ENCODE measurements at regions not wholly inside any gene's neighbourhood (a gene's known extent, or its start where the extent isn't known, plus 50 kb on each side); places are given as distances from the start of the nearest gene placed in this dataset.

DNA sequence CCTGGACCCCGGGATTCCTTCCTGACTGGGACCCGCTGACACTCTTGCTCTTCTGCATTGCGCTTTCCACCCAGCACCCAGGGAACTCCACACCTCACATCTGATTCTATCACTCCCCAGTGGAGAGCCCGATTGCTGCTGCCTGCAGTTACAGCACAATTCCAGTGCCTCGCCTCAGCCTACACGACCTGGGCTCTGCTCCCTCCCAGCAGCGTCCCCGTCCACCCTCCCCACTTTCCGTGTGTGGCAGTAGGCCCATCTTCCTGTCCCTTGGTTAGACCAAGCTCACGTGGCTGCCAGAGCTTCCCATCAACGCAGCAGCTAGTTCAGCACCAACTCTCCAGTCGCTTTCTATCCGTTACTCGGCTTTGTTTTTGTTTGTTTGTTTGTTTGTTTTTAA lies 66.6 kb upstream of the SORBS2 start:
- DNase-seq (ENCODE audit: extremely low spot score, unreplicated experiment): no peak
- H3K4me3 Mint-ChIP-seq (ENCODE audit: unreplicated experiment): no peak overlapping the region
- H3K27me3 Mint-ChIP-seq (ENCODE audit: unreplicated experiment): no peaks in the 10 kb centered on the region
- peaks cover 46% of the 10 kb centered on the region for H3K4me1 Mint-ChIP-seq (ENCODE audit: unreplicated experiment)
- H3K27ac Mint-ChIP-seq (ENCODE audit: unreplicated experiment): no peak overlapping the region
- peaks cover 3% of the 10 kb centered on the region for H3K9me3 Mint-ChIP-seq (ENCODE audit: unreplicated experiment)
- H3K36me3 Mint-ChIP-seq (ENCODE audit: unreplicated experiment): no peaks in the 10 kb centered on the region
- TF ChIP-seq, protein P1, sequence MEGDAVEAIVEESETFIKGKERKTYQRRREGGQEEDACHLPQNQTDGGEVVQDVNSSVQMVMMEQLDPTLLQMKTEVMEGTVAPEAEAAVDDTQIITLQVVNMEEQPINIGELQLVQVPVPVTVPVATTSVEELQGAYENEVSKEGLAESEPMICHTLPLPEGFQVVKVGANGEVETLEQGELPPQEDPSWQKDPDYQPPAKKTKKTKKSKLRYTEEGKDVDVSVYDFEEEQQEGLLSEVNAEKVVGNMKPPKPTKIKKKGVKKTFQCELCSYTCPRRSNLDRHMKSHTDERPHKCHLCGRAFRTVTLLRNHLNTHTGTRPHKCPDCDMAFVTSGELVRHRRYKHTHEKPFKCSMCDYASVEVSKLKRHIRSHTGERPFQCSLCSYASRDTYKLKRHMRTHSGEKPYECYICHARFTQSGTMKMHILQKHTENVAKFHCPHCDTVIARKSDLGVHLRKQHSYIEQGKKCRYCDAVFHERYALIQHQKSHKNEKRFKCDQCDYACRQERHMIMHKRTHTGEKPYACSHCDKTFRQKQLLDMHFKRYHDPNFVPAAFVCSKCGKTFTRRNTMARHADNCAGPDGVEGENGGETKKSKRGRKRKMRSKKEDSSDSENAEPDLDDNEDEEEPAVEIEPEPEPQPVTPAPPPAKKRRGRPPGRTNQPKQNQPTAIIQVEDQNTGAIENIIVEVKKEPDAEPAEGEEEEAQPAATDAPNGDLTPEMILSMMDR (IDR thresholded peaks at IDR 0.05): no peak

DNA sequence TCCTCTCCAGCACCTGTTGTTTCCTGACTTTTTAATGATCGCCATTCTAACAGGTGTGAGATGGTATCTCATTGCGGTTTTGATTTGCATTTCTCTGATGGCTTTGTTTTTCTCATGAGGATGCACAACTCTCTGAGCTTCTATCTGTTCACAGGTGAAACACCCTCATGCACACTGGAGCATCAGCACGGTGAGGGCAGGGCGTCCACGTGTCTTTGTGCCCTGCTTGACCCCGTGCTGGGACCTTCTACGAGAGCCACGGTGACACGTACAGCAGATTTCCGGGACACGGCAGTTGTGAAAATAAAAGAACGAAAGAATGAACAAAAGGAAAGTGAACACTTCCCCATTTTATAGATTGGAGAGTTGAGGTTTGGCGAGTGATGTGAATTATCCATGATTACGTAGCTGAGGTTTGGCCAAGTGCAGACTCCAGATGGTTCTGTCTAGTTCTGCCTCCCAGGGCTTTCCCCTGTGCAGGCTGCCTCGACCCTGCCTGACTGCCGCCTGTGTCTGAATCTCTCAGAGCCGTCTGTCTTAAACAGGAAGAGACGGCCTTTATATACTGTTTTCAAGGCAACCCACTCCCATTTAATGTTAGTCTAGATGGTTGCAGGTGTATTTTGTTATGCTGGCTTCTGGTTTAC lies 67.8 kb upstream of the SORBS2 start:
- H3K36me3 Mint-ChIP-seq (ENCODE audit: unreplicated experiment): no peaks in the 10 kb centered on the region
- peaks cover 41% of the 10 kb centered on the region for H3K4me1 Mint-ChIP-seq (ENCODE audit: unreplicated experiment)
- H3K9me3 Mint-ChIP-seq (ENCODE audit: unreplicated experiment): peaks cover 3% of the 10 kb centered on the region
- no peak for DNase-seq (ENCODE audit: extremely low spot score, unreplicated experiment)
- H3K4me3 Mint-ChIP-seq (ENCODE audit: unreplicated experiment): no peak overlapping the region
- TF ChIP-seq, protein P1 (IDR thresholded peaks at IDR 0.05): no peak
- H3K27ac Mint-ChIP-seq (ENCODE audit: unreplicated experiment): peak overlapping the region; percentile 89
- H3K27me3 Mint-ChIP-seq (ENCODE audit: unreplicated experiment): no peaks in the 10 kb centered on the region

DNA sequence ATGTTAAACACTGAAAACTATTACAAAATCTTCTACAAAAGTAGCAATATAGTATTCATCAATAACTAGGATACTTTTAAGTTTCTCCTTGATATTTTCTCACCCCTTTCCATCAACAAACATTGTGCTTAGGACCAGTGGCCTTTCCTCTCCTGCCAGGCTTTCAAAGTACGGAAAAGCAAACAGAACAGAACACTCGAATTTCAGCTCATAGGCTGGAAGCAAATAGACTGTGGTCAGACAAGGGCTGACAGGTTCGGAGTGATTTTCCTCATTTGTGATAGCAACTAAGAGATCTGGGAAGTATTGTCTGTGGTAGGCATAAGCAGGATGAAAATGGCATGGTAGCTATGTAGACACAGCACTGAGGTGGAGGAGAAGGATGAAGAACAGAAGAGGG lies 68.6 kb upstream of the SORBS2 start:
- peaks cover 40% of the 10 kb centered on the region for H3K4me1 Mint-ChIP-seq (ENCODE audit: unreplicated experiment)
- TF ChIP-seq, protein P1 (IDR thresholded peaks at IDR 0.05): no peak
- no peaks in the 10 kb centered on the region for H3K27me3 Mint-ChIP-seq (ENCODE audit: unreplicated experiment)
- H3K27ac Mint-ChIP-seq (ENCODE audit: unreplicated experiment): peak overlapping the region; percentile 89
- H3K9me3 Mint-ChIP-seq (ENCODE audit: unreplicated experiment): peaks cover 3% of the 10 kb centered on the region
- no peaks in the 10 kb centered on the region for H3K36me3 Mint-ChIP-seq (ENCODE audit: unreplicated experiment)
- peak overlapping the region; percentile 36 for H3K4me3 Mint-ChIP-seq (ENCODE audit: unreplicated experiment)
- DNase-seq (ENCODE audit: extremely low spot score, unreplicated experiment): no peak

DNA sequence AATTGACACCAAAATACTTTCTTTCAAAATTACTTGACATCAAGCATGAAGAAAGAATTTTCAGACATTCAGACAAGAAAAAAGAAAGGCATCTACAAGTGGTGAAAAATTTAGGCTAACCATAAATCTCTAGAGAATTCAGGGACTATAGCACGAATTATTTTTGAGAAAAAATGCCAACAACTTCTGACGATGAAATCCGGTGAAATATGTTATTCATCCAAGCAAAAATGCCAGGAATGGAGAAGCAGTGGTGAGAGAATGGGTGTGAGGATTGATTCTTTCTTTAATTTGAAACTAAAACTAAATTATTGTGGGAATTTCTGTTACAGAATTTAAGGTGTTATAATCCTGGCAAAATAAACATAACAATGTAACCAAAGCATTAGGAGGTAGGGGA lies 69.4 kb upstream of the SORBS2 start:
- no peaks in the 10 kb centered on the region for H3K27me3 Mint-ChIP-seq (ENCODE audit: unreplicated experiment)
- H3K4me3 Mint-ChIP-seq (ENCODE audit: unreplicated experiment): peak overlapping the region; percentile 38
- H3K27ac Mint-ChIP-seq (ENCODE audit: unreplicated experiment): peak overlapping the region; percentile 89
- TF ChIP-seq, protein P1 (IDR thresholded peaks at IDR 0.05): no peak
- H3K9me3 Mint-ChIP-seq (ENCODE audit: unreplicated experiment): peaks cover 3% of the 10 kb centered on the region
- H3K4me1 Mint-ChIP-seq (ENCODE audit: unreplicated experiment): peaks cover 36% of the 10 kb centered on the region
- no peaks in the 10 kb centered on the region for H3K36me3 Mint-ChIP-seq (ENCODE audit: unreplicated experiment)
- DNase-seq (ENCODE audit: extremely low spot score, unreplicated experiment): no peak

DNA sequence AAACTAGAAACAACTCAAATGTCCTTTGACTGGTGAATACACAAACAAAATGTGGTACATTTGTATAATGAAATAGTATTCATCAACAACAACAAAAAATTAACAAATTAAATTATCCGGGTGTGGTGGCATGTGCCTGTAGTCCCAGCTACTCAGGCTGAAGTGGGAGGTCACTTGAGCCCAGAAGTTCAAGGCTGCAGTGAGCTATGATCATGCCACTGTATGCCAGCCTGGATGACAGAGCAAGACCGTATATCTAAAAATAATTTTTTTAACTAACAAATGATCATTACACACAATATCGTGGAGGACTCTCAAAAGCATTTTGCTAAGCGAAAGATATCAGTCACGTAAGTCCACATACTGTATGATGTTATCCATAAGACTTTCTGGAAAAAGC lies 71.6 kb upstream of the SORBS2 start:
- peaks cover 5% of the 10 kb centered on the region for H3K9me3 Mint-ChIP-seq (ENCODE audit: unreplicated experiment)
- no peaks in the 10 kb centered on the region for H3K27me3 Mint-ChIP-seq (ENCODE audit: unreplicated experiment)
- DNase-seq (ENCODE audit: extremely low spot score, unreplicated experiment): no peak
- TF ChIP-seq, protein P1 (IDR thresholded peaks at IDR 0.05): no peak
- no peak overlapping the region for H3K4me3 Mint-ChIP-seq (ENCODE audit: unreplicated experiment)
- H3K27ac Mint-ChIP-seq (ENCODE audit: unreplicated experiment): no peak overlapping the region
- H3K36me3 Mint-ChIP-seq (ENCODE audit: unreplicated experiment): peaks cover 5% of the 10 kb centered on the region
- H3K4me1 Mint-ChIP-seq (ENCODE audit: unreplicated experiment): peaks cover 36% of the 10 kb centered on the region
